DMS153 treated with DMSO at 0.1 percent for 48 hours (cell line): ENCODE measurements at regions not wholly inside any gene's neighbourhood (a gene's known extent, or its start where the extent isn't known, plus 50 kb on each side); places are given as distances from the start of the nearest gene placed in this dataset.

Experiments
- DNase-seq: peaks from one replicate; lab custom pipeline; 2025; ENCODE audit not compliant: unreplicated experiment; lab: John Stamatoyannopoulos, UW

DNA sequence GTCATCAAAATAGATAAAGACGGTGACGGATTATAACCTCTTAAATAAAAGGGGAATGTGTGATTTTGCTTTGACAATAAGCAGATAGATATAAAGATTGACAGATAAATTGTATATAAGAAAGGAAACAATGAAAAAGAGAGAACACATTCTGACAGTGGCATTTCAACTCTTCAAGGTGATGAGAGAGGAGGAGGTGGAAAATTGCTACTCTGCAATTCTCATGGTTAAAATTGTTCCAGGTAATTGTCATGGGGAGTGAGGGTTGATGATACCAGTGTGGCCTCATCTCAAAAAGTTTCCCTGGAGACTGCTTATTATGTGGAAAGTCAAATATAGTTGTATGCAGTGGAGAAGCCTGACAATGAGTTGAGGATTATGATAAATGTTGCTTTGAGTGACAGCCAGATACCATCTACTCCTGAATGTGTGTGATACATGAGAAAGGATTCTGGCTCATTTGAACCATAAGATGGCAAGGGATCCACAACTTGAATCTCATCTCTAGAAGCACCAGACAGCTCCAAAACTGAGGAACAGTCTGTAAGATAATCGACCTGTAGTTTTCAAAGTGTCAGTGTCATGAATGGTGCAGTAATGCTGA lies 1290.6 kb upstream of the CDH8 start:
- no peak for DNase-seq

DNA sequence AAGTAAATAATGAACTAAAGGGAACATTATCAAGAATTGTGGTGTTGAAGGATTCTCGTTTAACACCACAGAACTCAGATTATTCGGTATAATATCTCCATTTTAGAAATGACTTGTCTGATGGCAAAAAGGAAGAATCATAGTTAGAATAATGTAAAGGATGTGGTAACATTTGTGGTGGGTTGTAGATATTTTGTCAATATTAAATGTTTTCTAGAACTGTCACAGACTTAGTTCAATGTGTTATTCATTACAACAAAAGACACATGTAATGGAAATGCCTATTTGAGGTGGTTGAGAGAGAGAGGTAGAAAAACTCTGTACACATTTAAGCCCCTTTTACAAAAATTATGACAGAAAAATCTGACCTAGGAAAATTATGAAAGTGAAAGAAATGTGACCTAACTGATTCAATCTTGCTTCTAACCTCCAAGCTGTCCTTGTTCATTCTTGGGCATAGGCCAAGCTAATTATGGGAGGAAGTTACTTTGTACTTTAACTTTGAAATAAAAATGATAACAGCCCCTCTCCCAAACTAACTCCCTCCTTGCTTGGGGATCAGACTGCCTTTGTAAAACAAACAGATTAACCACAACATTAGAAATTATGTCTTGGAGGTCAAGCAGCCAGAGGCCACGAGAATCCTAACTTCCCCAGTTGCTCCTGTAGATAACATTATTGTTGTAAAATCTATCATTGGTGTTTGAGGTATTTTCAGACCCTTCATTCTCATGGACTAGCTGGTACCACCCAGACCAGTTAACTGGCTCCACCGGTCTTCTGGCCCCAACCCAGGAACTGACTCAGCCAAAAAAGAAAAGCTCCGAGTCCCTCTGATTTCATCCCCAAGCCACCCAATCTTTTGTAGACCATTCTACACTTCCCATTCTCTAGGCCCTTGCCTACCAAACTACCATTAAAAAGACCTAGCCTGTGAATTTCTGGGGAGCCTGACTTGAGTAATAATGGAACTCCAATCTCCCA lies 1287.8 kb upstream of the CDH8 start:
- DNase-seq, result no peak

DNA sequence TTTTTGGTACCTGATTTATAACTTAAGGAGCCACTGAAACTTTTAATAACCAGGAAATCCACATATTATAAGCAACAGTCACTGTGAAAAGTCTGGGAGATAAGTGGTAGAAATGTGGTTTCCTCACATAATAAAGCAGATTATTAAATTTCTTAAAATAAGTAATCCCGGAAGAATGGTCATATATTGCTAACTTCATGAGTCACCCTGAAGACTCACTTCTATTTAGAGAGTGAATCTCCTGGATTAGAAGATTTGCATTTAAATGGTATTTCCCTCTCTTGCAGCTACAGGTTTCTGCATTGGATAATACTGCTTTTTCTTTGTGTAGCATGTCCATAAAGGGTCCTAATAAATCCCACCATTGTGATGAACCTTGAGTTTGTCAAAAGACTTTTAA lies 1286.8 kb upstream of the CDH8 start:
- DNase-seq, result no peak

DNA sequence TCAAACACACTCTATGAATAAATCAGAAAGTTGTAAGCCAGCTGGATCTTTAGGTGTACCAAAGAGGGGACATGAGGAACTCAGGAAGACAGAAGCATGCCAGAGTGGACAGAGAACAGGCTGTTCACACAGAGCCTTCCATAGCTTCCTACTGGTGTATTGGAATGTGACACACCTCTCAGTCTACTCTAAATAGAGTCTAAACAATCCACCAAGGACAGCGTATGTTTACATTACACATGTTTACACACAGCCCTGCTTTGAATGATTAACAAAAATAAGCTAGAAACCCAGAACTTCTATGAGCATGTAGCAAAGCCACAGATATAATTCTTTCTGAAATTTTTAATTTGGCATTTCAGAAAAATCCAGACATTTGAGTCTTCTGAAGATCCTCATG lies 1279.0 kb upstream of the CDH8 start:
- DNase-seq, result no peak

DNA sequence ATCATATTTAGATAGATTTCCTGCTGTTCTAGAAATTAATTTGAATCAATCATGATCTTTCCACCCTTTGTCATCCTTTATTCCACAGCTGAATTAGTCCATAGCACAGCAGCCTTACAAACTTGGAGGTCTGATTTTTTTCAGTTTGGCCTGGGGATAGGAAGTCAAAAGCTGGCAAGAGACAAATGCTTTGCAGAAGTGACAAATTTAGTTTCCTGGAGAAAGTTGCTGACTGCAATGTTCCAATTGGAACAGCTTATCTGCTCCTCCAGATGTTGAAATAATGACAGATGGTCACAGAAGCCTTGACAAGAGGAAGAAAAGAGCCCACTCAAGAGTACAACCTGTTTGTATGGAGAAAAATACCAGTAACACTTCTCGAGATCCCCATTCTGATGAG lies 1276.1 kb upstream of the CDH8 start:
- DNase-seq, result no peak

DNA sequence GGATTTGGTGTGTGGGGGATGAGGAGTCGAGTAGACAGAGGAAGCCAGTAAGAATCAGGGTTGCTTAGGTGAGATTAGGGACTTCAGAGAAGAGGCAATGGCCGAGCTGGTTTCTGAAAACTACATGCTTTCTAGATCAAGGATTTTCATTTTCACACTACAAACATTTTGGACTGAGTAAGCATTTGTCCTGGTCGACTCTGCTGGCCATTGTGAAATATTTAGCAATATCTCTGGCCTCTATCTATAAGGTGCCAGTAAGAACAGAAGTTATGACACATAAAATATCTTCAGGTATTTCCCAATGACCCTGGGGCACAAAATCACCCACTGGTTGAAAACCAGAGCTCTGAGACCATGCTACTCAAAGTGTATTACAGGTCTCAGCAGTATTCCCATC lies 1275.1 kb upstream of the CDH8 start:
- DNase-seq, result no peak

DNA sequence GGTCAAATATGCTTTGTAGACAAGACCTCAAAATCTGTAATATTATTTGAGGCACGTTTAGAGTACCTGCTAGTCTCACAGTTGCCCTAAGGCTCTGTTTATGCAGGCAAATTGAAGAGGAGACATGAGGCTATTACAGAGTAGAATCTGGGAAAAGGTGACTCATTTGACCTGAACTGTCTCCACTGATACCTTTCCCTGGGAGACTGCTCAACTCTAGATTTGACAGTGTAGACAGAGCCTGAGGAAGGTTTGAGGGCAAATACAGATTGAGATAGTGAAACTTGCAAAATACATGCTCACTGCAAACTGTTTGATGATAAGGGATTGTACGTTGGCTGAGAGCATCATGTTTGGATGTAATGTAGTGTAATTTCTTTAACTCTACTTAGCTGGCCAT lies 1266.6 kb upstream of the CDH8 start:
- no peak for DNase-seq

DNA sequence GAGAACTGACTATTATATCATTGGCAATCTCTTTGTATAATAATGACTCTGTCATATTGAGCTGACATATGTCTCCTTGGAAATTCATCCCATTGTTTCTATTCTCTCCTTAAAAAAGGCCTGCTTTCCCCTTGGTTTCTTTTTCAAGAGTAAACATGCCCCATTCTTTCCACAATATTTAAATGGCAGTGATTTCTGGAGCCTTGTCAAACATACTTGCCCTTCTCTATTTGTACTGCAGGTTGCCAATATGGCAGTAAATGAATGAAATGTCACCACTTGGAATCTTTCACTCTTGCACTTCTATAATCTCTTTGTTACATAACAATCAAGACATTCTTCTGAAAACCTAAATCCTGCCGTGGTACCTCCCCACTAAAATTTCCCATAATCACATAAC lies 1265.1 kb upstream of the CDH8 start:
- DNase-seq, result no peak

DNA sequence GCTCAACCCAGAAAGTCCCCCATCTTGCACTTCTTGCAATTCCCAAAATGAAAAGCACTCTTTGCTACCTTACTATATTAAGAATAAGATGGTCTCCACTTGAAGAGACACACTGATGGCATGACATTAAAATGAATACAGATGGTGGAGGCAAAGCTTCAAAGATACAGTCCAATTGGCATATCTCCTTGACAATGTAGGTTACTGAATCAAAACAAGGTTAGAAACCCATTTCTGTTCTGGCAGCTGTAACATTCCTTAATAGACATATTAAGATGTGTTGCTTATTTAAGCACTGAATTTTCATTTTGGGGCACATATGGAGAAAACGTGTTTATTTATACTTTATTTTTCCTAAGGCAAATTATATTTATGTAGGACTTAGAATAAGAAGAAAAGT lies 1262.8 kb upstream of the CDH8 start:
- no peak for DNase-seq

DNA sequence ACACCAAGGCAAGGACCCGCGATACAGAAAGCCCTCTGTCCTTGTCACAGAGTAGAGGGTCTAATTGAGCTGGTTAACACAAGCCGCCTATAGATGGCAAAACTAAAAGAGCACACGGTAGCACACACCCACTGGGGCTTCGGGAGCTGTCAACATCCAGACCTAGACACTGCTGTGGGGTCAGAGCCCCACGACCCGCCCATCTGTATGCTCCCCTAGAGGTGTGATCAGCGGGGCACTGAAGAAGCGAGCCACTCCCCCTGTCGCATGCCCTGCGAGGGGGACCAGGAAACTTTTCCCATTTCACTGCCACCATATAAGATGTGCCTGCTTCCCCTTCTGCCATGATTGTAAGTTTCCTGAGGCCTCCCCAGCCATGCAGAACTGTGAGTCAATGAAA lies 1255.8 kb upstream of the CDH8 start:
- no peak for DNase-seq

DNA sequence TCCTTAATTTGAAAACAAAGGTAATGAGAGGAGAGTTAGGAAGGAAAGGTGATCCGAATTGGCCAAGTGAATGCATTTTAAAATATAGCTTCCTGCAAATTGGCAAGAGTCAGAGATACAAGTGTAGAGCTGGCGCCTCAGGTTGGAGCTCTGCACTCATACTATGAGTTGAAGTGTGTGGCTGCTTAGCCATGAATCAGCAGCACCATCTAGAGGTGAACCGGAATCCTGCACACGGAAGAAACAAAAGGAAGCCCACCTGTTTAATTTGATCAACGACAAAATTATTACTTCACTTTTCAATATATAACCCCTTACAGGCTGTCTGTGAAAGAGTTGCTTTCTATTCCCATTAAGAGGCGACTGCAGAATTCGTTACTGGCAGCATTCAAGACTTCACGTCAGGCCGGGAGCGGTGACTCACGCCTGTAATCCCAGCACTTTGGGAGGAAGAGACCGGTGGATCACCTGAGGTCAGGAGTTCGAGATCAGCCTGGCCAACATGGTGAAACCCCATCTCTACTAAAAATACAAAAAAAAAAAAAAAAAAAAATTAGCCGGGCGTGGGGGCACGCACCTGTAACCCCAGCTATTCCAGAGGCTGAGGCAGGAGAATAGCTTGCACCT lies 1253.7 kb upstream of the CDH8 start:
- DNase-seq, result peak; percentile 54

DNA sequence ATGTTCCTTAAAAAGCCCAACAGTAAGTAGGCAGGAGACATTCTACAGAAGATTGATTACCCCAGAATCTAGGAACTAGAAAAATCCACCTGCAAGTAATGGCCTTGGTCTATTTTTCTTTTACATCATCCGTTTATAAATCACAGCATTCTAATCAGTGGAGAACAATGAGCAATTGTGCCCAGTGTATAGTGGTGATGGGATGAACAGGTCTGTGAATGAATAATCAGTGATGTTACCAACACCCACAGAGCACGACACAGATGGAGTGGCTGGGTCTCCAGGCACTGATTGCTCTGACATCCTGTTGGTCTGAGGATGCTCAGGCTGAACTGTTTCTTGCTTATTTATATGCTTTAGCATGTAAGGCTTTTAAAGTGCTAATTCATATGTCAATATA lies 1251.2 kb upstream of the CDH8 start:
- DNase-seq, result no peak

DNA sequence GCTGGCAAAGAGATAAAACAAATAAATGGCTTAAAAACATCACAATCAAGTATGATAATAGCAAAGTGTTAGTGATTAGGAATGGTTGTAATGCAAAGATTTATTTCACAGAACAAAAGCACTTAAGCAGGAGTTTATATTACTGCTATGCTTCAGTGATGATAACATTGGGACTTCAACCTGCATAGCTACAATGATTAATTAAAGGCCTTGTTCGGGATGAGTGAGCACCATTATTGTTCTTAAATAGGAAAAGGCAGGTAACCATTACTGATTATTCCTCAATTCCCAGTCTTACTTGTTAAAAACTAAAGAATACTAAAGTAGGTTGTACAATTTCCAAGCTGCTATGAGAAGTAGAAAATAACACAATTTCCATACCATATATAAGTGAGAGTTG lies 1247.5 kb upstream of the CDH8 start:
- DNase-seq, result no peak

DNA sequence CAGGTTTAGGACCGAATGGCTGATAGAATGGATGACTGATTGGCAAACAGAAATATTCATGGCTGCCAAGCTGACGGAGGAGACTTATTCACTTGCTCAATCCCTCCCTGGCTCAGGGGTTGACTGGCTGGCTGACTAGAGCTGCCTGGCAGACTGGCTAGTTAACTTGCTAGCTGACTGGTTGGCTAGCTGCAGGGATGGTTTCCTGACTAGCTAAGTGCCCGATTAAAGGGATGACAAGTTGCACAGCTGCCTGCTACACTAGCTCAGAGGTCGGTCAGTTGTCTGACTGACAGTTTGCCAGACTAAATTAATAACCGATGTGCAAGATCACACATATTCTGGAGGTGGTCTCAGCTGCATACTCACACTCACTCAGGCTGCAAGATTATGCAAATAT lies 1208.4 kb upstream of the CDH8 start:
- DNase-seq, result no peak

DNA sequence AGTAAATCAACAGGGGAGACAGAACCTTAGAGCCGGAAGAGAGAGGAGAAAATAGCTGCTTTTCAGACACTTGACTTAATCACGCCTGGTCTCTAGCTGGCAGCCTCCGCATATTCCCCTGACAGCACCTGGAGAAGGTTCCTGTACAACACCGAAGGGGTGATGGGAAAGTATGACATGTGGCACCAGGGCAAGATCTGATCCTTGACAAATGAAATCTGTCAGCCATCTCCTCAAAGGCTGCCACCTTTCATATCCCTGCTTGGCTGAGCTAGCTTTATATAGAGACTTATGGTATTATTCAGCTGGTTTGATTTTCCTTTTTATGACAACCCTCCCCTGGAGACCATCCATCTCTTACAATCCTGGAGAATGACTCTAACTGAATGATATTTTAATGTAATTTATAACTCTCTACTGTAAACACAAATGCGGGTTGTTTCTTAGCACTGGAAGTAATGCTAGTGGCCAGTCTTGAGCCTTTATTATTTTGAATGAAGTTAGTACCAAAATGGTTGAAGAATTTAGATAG lies 1205.3 kb upstream of the CDH8 start:
- DNase-seq, result no peak

DNA sequence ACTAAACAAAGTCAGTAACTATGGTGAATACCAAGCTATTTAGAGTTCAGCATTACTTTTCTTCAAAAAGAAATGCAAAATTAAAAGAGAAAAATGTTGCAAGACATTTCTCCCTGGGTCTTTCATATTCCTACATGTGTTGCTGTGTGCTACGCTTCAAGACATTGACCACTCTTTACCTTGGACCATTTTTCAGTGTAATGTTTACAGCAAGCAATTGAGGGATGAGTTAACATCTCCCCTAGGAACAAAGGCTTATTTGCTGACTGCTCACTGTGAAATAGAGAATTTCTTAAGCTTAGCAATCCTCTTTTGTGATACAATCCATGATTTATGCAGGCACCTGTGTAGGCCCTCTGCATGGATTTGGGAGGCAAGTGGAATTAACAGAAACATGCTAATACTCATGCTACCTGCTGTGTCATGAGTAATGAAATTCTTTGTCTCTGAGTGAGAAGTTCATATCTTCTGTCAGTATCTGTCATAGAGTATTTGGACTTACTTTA lies 1202.9 kb upstream of the CDH8 start:
- DNase-seq, result no peak

DNA sequence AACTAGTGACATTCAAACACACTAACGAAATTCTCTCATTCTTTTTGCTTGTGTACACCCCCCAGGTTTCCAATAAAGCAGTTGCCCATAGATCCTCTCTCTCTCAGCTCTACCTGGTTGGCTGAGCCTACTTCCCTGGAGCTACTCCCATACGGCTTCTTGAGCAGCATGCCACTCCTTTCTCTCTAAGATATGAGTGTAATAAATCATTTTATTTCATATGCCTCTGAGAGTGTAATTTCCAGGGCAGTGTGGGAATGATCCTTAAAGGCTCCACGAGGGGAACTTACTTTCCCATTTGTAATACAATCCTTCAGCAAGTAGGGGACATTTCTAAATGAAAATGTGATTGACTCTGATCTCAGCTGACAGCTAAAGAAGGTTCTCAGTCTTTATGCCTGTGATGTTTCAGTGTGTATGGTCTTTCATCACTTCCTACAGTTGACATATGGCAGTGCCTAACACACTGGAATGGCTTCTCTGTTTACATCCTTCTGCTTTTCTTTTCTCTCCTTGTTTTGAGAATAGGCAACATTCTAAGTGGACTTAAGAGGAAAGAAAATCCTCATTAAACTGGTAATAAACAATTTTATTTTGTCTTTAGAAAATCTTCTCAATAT lies 1194.3 kb upstream of the CDH8 start:
- no peak for DNase-seq

DNA sequence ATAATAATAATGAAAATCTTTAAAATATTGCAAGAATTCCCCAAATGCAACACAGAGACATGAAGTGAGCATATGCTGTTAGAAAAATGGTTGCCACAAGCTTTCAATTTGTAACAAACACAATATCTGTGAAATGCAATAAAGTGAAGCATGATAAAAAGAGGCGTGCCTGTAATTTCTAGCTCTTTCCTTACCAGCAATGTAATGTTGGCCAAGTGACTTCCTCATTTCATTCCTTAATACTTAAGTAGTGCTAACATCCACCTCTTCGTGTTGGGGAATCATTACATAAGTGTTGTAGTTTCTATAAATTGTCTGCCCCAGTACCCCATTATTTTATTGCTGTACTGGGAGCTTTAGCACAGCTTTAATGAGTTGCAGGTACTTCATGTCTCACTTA lies 1192.0 kb upstream of the CDH8 start:
- DNase-seq, result no peak

DNA sequence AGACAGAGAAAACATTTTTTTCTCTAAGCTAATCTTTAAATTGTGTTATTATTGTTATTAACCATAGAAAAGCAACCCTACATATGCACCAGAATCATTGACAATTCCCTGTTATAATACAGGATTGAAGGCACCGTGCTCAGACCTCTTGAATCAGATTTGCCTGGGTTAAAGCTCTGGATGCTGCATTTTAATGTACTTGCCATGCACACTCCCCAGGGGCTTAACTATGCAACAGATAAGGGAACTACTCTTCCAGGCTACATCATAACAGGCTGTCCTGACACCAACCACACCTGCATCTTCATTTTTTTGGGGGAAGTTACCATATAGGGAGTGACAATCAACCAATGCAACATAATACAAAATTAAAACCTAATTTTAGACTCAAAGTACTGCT lies 1187.6 kb upstream of the CDH8 start:
- no peak for DNase-seq

DNA sequence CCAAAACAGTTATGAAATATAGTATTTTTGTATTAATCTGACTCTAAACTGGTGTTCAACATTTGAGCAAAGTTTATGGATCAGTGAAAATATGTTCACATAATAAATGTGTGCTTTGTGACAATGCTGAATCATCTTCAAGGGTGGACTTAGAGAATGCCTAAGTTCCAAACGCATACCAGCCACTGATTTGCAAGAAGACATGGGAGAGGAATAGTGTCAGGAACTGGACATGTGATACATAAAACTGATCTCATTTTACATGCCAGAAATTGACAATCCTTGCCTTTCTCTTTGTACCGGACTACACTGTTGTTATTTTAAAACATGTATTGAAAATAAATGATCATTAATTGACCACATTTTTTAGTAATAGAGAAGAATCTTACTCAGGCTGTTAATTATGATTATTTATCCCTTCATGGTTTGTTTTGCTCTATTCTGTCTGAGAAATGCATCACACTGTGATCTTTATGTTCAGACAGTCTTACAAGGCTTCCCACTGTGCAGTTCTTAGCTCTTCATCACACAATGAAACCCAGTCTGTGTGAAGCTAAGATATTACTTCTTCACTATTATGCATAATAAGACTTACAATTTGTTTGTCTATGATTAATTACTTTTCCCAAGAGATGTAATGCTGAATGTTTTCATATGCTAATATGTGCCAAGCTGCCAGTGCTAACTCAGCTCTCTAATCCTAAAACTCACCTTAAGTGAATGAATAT lies 1180.6 kb upstream of the CDH8 start:
- DNase-seq, result no peak

DNA sequence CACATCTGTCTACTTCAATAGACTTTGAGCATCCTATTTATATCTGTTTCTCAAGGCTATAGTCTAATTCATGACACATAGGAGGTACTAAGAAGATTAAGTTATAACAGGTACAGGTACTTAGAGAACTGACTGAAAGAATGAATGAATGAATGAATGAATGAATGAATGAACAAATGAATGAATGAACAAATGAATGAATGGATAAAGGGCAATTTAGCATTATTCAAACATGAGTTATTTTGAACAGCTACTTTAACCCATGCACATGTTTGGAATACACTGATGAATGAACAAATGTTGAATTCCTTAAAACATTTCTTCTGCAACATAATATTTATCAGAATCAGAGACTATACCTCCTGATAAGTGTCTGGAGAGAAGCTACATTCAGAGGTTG lies 1165.6 kb upstream of the CDH8 start:
- DNase-seq, result no peak
